ENCODE measurements at regions not wholly inside any gene's neighbourhood (a gene's known extent, or its start where the extent isn't known, plus 50 kb on each side); places are given as distances from the start of the nearest gene placed in this dataset.

GRCh38 chr4:140809676-140810075, 53.5 kb upstream of the TBC1D9 start:
- no peaks in the 10 kb centered on the region for H3K36me3 ChIP-seq
- intact Hi-C loops (cut with DNase I) = no loop called here
- no peak overlapping the region for H3K4me3 ChIP-seq
- no peaks in the 10 kb centered on the region for H3K9me3 ChIP-seq
- DNase-seq (no peak), ATAC-seq (peak; percentile 54)
- no peak for TF ChIP-seq CTCF (IDR thresholded peaks at IDR 0.05)
- H3K27me3 ChIP-seq = no peaks in the 10 kb centered on the region
- peaks cover 20% of the 10 kb centered on the region for H3K4me1 ChIP-seq
- no peak overlapping the region for H3K27ac ChIP-seq

GRCh38 chr4:140808256-140808655, 52.1 kb upstream of the TBC1D9 start:
- H3K36me3 ChIP-seq = no peaks in the 10 kb centered on the region
- H3K9me3 ChIP-seq = no peaks in the 10 kb centered on the region
- no peak overlapping the region for H3K4me3 ChIP-seq
- no peak for ATAC-seq
- H3K27ac ChIP-seq = no peak overlapping the region
- intact Hi-C loops (cut with DNase I) = no loop called here
- no peaks in the 10 kb centered on the region for H3K27me3 ChIP-seq
- no peak for DNase-seq
- no peak for TF ChIP-seq CTCF (IDR thresholded peaks at IDR 0.05)
- H3K4me1 ChIP-seq = peaks cover 20% of the 10 kb centered on the region

GRCh38 chr4:140807491-140808252, 51.5 kb upstream of the TBC1D9 start:
- DNase-seq (no peak), ATAC-seq (peak; percentile 67)

GRCh38 chr4:140806163-140806562, 50.0 kb upstream of the TBC1D9 start:
- Histone ChIP-seq H3K9me3 (no peaks in the 10 kb centered on the region), H3K4me1 (peaks cover 20% of the 10 kb centered on the region), H3K27me3 (no peaks in the 10 kb centered on the region), H3K4me3 (no peak overlapping the region), H3K36me3 (no peaks in the 10 kb centered on the region), H3K27ac (no peak overlapping the region)
- no peak for DNase-seq
- peak; percentile 74 for ATAC-seq
- intact Hi-C loops (cut with DNase I) = no loop called here
- no peak for TF ChIP-seq CTCF (IDR thresholded peaks at IDR 0.05)

More at GRCh38 chr4:140807491-140808252, 51.5 kb upstream of the TBC1D9 start:
- no peak for TF ChIP-seq CTCF (IDR thresholded peaks at IDR 0.05)
- no peaks in the 10 kb centered on the region for H3K9me3 ChIP-seq
- peaks cover 20% of the 10 kb centered on the region for H3K4me1 ChIP-seq
- H3K4me3 ChIP-seq = no peak overlapping the region
- no peaks in the 10 kb centered on the region for H3K27me3 ChIP-seq
- H3K36me3 ChIP-seq = no peaks in the 10 kb centered on the region
- H3K27ac ChIP-seq = peak overlapping the region; percentile 11
- intact Hi-C loops (cut with DNase I) = no loop called here
